PC-9 (cell line): ENCODE measurements at regions not wholly inside any gene's neighbourhood (a gene's known extent, or its start where the extent isn't known, plus 50 kb on each side); places are given as distances from the start of the nearest gene placed in this dataset.

Source experiments
- BruUV-seq: library from RNA; stranded (reverse); fragments of 400-500 nt; replicated peaks from 2 replicates; lab custom pipeline; 2021; lab: Mats Ljungman, UMichigan
- CTCF ChIA-PET: fragments of 300-600 bp; sonication (Branson Sonifier 250); formaldehyde crosslinking; loops from one replicate; lab custom pipeline; 2022; ENCODE audit warnings: antibody characterized with exemption; lab: Charles Lee
- POLR2A ChIA-PET: fragments of 300-600 bp; sonication (Branson Sonifier 250); formaldehyde crosslinking; loops from one replicate; lab custom pipeline; 2022; ENCODE audit warnings: antibody characterized with exemption; ENCODE audit not compliant: unreplicated experiment; lab: Charles Lee
- DNase-seq, 2 experiments: peaks; one replicate each; pipeline versions ENCODE4 v3.0.0 to v3.0.0-alpha.2; 2015 to 2022; ENCODE audit warnings: mixed read lengths in 1 of 2
- H2AFZ ChIP-seq: fragments of 200-600 bp; sonication (generic); 2 replicates; pipeline ENCODE4 v1.8.1; 2017; ENCODE audit warnings: antibody characterized with exemption
- H3F3A ChIP-seq: fragments of 200-600 bp; sonication (generic); 2 replicates; pipeline ENCODE4 v1.8.1; 2017; ENCODE audit warnings: antibody characterized with exemption, mild to moderate bottlenecking, low read depth; ENCODE audit not compliant: insufficient read depth
- H3K27ac ChIP-seq: fragments of 200-600 bp; sonication (generic); 2 replicates; pipeline ENCODE4 v1.6.1; 2016; ENCODE audit warnings: mixed run types
- H3K27me3 ChIP-seq: fragments of 200-600 bp; sonication (generic); 2 replicates; pipeline ENCODE4 v1.6.1; 2016; ENCODE audit warnings: low read depth, mixed run types; ENCODE audit not compliant: insufficient read depth
- H3K36me3 ChIP-seq: fragments of 200-600 bp; sonication (generic); 2 replicates; pipeline ENCODE4 v1.6.1; 2016; ENCODE audit warnings: low read depth, mixed run types
- H3K4me1 ChIP-seq: fragments of 200-600 bp; sonication (generic); replicated peaks from 2 replicates; pipeline ENCODE4 v1.6.1; 2016; ENCODE audit warnings: mixed run types; ENCODE audit not compliant: insufficient read depth
- H3K4me2 ChIP-seq: fragments of 200-600 bp; sonication (generic); 2 replicates; pipeline ENCODE4 v1.6.1; 2017; ENCODE audit warnings: mixed run types
- H3K4me3 ChIP-seq: fragments of 200-600 bp; sonication (generic); 2 replicates; pipeline ENCODE4 v1.6.1; 2016; ENCODE audit warnings: mixed run types
- H3K79me2 ChIP-seq: fragments of 200-600 bp; sonication (generic); 2 replicates; pipeline ENCODE4 v1.6.1; 2017; ENCODE audit warnings: low read depth, mixed run types
- H3K9me2 ChIP-seq: fragments of 200-600 bp; sonication (generic); 2 replicates; pipeline ENCODE4 v1.8.1; 2017; ENCODE audit warnings: mild to moderate bottlenecking; ENCODE audit not compliant: insufficient read depth
- H3K9me3 ChIP-seq: fragments of 200-600 bp; sonication (generic); 2 replicates; pipeline ENCODE4 v1.8.1; 2016; ENCODE audit warnings: low read depth; ENCODE audit not compliant: insufficient read depth
- H4K20me1 ChIP-seq: fragments of 200-600 bp; sonication (generic); 2 replicates; pipeline ENCODE4 v1.8.1; 2017; ENCODE audit not compliant: insufficient read depth
- CTCF ChIP-seq: fragments of 200-600 bp; sonication (generic); conservative IDR thresholded peaks from 2 replicates; pipeline ENCODE4 v1.6.1; 2017; ENCODE audit warnings: mixed run types, antibody characterized with exemption, mild to moderate bottlenecking, moderate library complexity
- EZH2 ChIP-seq: fragments of 200-600 bp; sonication (generic); IDR thresholded peaks from 2 replicates; pipeline ENCODE4 v1.8.0; 2017; ENCODE audit warnings: antibody characterized with exemption, low read depth
- intact Hi-C: fragments of 100-400 bp; cut with micrococcal nuclease; formaldehyde crosslinking; loops from one replicate; pipeline ENCODE4 v1.10.0; 2022; ENCODE audit not compliant: unreplicated experiment

DNA sequence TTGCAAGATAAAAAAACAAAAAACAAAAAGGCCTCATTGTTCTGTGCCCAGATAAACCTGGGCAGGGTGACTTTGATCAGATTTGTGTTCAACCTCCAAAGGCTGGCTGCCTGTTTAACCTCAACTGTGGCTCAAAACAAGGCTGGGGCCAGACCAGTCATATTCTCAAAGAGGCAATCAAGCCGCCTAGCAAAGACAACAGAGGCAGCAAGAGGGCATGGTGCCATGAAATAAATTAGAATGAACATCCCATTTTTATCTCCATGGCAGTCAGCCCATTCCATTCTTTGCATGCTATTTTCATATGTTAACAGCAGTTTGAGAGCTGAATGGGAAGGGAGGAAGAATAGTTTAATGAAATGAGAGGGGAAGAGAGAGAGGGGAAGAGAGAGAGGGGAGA is 1150.3 kb downstream of the TYW1 start:
- no peaks in the 10 kb centered on the region for H3K9me3 ChIP-seq
- BruUV-seq, result no TSS peak
- no peaks in the 10 kb centered on the region for H4K20me1 ChIP-seq
- ChIA-PET POLR2A (no interaction called here), CTCF (no interaction called here)
- H3K27me3 ChIP-seq, result no peaks in the 10 kb centered on the region
- H3K27ac ChIP-seq, result no peak overlapping the region
- H2AFZ ChIP-seq, result no peak overlapping the region
- H3K4me2 ChIP-seq, result no peak overlapping the region
- intact Hi-C loops, result no loop called here
- no peak overlapping the region for H3K4me3 ChIP-seq
- H3F3A ChIP-seq, result no peaks in the 10 kb centered on the region
- no peak for TF ChIP-seq EZH2
- TF ChIP-seq CTCF, result no peak
- no peak for DNase-seq
- H3K79me2 ChIP-seq, result no peaks in the 10 kb centered on the region
- no peaks in the 10 kb centered on the region for H3K4me1 ChIP-seq
- H3K36me3 ChIP-seq, result no peaks in the 10 kb centered on the region
- H3K9me2 ChIP-seq, result no peaks in the 10 kb centered on the region

GRCh38 chr7:68147614-68148238 is 1151.1 kb downstream of the TYW1 start:
- DNase-seq, result no peak
- no peak overlapping the region for H2AFZ ChIP-seq
- intact Hi-C loops, result no loop called here
- CTCF ChIA-PET, result no interaction called here
- POLR2A ChIA-PET, result no interaction called here
- H3K36me3 ChIP-seq, result no peaks in the 10 kb centered on the region
- no peaks in the 10 kb centered on the region for H3K9me2 ChIP-seq
- H3K79me2 ChIP-seq, result no peaks in the 10 kb centered on the region
- H4K20me1 ChIP-seq, result no peaks in the 10 kb centered on the region
- no peaks in the 10 kb centered on the region for H3F3A ChIP-seq
- no peak overlapping the region for H3K4me3 ChIP-seq
- H3K4me1 ChIP-seq, result no peaks in the 10 kb centered on the region
- no peaks in the 10 kb centered on the region for H3K27me3 ChIP-seq
- H3K4me2 ChIP-seq, result no peak overlapping the region
- BruUV-seq, result no TSS peak
- H3K9me3 ChIP-seq, result no peaks in the 10 kb centered on the region
- H3K27ac ChIP-seq, result no peak overlapping the region
- TF ChIP-seq CTCF, result no peak
- TF ChIP-seq EZH2, result no peak

GRCh38 chr7:68148440-68148839 is 1151.8 kb downstream of the TYW1 start:
- H3F3A ChIP-seq, result no peaks in the 10 kb centered on the region
- CTCF ChIA-PET, result no interaction called here
- no peak overlapping the region for H3K4me2 ChIP-seq
- no peak for DNase-seq
- H3K9me2 ChIP-seq, result no peaks in the 10 kb centered on the region
- no peaks in the 10 kb centered on the region for H3K36me3 ChIP-seq
- no peaks in the 10 kb centered on the region for H3K27me3 ChIP-seq
- TF ChIP-seq EZH2, result no peak
- TF ChIP-seq CTCF, result no peak
- no peaks in the 10 kb centered on the region for H3K9me3 ChIP-seq
- H3K4me1 ChIP-seq, result no peaks in the 10 kb centered on the region
- POLR2A ChIA-PET, result no interaction called here
- BruUV-seq, result no TSS peak
- no peaks in the 10 kb centered on the region for H4K20me1 ChIP-seq
- intact Hi-C loops, result no loop called here
- no peak overlapping the region for H3K4me3 ChIP-seq
- H3K79me2 ChIP-seq, result no peaks in the 10 kb centered on the region
- H2AFZ ChIP-seq, result no peak overlapping the region
- H3K27ac ChIP-seq, result no peak overlapping the region
